Prostate gland (tissue), 2 donors: ENCODE measurements at regions not wholly inside any gene's neighbourhood (a gene's known extent, or its start where the extent isn't known, plus 50 kb on each side); places are given as distances from the start of the nearest gene placed in this dataset.

Experiments used
- CTCF ChIP-seq, 4 experiments: fragments of 200-600 bp in 2 of 4; fragments of 450-650 bp in 2 of 4; sonication (generic) in 2 of 4; IDR thresholded peaks; 1 replicate in 3 of 4; 2 replicates in 1 of 4; pipeline ENCODE4 v1.5.1; 2016 to 2019; ENCODE audit warnings: antibody characterized with exemption in 4 of 4, mild to moderate bottlenecking in 2 of 4, moderate library complexity in 2 of 4
- POLR2A ChIP-seq: fragments of 450-650 bp; IDR thresholded peaks from one replicate; pipeline ENCODE4 v1.6.1; 2016; ENCODE audit warnings: antibody characterized with exemption, mild to moderate bottlenecking

GRCh38 chr2:7205151-7205830, 288.1 kb downstream of the RNF144A start:
- TF ChIP-seq CTCF (IDR thresholded peaks at IDR 0.05) (no peak), POLR2A (no peak)
